GM03348 (cell line): ENCODE measurements at regions not wholly inside any gene's neighbourhood (a gene's known extent, or its start where the extent isn't known, plus 50 kb on each side); places are given as distances from the start of the nearest gene placed in this dataset.
"Not testable (repeated sequence)": the region's sequence is repeated elsewhere in the genome, so short reads cannot be mapped to it uniquely, and the experiment has no call there.

Experiments
- DNase-seq: peaks from one replicate; pipeline ENCODE4 v3.0.0; 2012; ENCODE audit warnings: low spot score

DNA sequence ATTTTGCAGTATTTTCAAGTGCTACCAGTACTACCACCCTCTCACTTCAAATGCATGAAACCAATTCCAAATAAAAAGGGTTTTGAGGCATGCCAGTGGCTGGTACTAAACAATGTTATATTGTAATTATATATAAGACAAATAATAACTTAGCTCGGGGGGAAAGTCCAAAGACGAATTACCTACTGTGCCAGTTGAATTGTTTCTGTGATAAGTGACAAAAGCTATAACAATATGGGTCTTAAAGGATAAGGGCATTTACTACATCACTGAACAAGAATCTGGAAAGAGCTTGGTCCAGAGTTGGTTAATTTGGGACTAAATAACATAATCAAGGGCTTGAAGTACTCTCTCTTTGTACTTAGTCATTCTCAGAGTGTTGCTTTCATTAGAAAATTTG lies 404.7 kb upstream of the CHAC2 start:
- DNase-seq: no peak

DNA sequence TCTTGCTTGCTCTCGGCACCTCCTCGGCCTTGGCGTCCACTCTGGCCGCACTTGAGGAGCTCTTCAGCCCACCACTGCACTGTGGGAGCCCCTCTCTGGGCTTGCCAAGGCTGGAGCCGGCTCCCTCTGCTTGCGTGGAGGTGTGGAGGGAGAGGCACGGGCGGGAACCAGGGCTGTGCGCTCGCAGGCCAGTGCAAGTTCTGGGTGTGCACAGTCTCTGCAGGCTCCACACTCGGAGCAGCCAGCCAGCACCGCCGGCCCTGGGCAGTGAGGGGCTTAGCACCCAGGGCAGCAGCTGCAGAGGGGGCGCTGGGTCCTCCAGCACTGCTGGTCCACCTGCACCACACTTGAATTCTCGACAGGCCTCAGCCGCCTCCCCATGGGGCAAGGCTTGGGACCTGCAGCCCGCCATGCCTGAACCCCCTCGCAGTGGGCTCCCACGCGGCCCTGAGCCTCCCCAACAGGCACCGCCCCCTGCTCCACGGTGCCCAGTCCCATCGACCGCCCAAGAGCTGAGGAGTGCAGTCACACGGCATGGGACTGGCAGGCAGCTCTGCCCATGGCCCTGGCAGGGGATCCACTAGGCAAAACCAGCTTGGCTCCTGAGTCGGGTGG lies 411.2 kb upstream of the CHAC2 start:
- no peak for DNase-seq

DNA sequence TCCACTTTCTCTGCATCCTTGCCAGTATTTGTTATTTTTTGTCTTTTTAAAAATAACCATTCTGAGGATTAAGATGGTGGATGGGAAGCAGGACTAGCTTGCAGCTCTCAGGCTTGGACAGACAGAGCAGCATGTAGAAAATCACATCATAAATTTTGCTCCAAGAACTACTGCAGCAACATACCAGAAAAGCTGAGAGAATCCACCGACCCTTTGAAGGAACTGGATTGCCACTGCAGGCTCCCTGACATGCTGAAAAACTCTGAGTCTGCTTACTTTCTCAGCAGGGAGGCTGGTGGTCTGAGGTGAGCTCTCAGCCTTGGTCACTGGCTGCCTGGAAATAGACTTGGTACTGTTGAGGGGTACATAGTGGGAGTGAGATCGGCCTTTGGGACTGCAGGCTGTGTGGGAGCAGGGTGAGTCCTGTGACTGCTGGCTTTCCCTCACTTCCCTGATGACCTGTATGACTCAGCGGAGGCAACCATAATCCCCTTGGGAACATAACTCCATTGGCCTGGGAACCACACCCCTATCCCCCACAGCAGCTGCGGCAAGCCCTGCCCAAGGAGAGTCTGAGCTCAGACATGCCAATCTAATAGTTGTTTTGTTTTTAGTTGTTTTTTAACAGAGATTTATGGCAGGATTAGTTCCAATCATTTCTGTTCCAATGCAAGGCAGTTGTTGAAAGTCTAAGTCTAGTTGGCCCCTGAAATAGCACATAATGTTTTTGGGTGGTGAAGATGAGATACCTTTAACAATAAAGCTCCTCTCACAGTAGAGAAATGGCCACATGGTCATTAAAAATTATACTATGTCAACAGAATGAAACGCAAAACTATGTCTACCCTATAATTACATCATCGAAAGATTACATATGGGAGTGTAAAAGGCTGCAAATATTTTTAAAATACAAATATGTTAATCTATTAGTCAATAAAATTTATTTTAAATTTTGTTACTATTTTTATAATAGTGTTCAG lies 414.2 kb upstream of the CHAC2 start:
- no peak for DNase-seq

DNA sequence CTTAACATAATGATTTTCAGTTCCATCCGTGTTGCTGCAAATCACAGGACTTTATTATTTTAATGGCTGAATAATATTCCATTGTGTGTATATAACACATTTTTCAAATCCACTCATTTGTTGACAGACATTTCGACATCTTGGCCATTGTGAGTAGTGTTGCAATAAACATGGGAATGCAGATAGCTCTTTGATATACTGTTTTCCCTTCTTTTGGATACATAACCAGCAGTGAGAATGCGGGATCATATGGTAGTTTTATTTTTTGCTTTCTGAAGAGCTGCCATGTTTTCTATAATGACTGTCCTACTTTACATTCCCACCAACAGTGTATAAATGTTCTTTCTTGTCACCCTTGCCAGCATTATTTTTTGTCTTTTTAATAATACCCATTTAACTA lies 420.3 kb upstream of the CHAC2 start:
- DNase-seq: no peak

DNA sequence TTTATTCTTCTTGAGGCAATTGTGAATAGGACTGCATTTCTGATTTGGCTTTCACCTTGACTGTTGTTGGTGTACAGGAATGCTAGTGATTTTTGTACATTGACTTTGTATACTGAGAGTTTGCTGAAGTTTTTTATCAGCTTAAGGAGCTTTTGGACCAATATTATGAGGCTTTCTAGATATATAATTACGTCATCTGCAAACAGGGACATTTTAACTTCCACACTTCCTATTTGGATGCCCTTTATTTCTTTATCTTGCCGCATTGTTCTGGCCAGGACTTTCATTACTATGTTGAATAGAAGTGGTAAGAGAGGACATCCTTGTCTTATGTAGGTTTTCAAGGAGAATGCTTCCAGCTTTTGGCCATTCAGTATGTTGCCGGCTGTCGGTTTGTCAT lies 425.4 kb upstream of the CHAC2 start:
- no peak for DNase-seq

DNA sequence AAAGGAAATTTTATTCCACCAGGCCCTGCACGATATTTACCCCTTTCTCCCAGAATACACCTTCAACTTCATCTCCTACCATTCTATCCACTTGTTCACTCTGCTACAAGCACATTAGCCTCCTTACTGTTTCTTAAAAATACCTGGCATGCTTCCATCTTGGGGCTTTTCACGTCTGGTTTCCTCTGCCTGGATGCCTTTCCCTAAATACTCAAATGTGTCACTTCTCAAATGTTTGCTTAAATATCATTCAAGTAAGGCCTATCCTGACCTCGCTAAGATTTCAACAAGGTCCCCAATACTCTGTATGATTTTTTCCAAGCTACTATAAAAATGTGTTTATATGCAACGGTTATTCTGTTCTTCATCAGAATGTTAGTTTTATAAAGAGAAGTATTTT lies 433.0 kb upstream of the CHAC2 start:
- DNase-seq: no peak

DNA sequence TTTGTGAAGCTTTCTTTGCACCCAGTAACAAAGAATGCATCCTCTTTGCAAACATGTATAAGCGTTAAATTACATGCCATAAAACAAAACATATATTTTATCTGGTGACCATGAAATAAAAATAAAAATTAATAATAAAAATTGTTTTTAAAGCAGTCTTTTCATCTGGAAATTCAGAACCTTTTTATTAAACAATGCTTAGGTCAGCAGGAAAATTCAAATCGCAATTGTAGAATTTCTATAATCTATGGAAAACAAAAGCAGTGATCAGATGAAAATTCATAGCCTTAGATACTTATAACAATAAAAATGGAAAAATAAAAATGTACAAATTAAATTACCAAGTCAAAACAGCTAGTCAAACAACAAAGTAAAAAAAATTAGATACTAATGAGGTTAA lies 435.9 kb upstream of the CHAC2 start:
- DNase-seq: no peak

DNA sequence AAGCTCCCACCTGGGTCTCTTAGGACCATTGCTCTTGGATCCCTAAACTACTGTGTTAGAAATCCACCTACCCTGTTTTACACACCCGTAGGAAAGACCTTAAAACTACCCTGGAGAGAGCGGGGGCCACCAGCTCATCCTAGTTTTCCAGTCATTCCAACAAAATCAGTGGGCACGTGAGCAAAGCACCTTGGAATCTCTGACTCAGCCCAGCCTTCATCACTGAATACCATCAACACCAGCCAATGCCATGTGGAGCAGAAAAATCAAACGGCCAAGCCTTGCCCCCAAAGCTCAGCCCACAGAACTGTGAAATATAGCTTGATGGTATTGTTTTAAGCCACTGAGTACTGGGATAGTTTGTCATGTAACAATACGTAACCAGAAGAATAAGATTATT lies 449.7 kb upstream of the CHAC2 start:
- no peak for DNase-seq

DNA sequence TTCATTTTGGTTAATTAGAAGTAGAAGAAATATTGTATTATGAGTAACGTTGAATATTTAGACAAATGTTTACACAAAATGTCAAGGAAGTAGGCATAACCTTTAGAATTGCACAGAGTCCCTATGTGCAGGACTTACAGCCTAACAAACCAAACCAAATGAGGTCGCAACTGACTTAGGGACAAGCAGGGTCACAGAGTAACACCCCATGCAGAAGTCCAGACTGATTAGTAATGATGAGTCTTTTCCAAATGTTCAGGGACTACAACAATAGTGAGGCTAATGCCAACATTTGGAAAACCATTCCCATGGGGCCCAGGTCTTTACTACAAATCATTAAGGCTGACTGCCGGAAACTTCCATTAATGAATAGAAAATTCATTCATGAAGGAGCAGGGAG lies 452.5 kb upstream of the CHAC2 start:
- no peak for DNase-seq

DNA sequence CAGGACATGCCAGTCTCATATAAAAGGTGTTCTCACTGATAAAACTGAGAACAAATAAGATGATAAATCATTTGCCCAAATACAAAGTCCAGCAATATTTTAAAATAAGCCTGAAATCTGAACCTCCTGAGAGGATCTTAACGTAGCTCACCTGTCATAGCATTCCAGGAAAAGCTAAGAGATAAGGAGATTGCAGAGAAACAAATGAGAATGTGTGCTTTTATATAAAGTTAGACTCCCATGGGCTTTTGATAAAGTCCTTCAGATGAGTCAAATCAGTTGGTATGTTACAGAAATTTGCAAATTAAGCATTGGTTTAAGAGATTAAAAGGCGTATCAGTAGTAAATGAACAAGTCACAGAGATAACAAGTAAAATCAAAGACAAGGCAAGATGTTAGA lies 452.9 kb upstream of the CHAC2 start:
- DNase-seq: no peak

DNA sequence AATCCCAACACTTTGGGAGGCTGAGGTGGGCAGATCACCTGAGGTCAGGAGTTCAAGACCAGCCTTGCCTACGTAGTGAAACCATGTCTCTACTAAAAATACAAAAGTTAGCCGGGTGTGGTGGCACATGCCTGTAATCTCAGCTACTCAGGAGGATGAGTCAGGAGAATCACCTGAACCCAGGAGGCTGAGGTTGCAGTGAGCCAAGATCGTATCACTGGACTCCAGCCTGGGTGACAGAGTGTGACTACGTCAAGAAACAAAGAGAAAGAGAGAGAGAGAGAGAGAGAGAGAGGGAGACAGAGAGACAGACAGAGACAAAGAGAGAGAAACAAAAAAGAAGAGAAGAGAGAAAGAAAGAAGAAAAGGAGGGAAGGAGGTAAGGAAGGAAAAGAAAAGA lies 454.0 kb upstream of the CHAC2 start:
- DNase-seq: not testable (repeated sequence)

DNA sequence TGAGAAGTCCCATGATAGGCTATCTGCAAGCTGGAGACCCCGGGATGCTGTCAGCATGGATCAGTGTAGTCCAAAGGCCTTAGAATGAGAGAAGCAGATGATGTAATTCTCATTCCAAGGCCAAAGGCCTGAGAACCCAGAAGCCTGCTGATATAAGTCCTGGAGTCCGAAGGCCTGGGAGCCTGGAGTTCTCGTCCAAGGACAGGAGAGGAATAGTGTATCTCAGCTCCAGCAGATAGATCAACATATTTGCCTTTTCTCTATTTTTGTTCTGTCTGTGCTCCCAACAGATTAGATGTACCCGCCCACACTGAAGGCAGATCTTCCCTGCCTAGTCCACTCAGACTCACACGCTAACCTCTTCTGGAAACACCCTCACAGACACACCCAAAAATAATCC lies 454.9 kb upstream of the CHAC2 start:
- no peak for DNase-seq

DNA sequence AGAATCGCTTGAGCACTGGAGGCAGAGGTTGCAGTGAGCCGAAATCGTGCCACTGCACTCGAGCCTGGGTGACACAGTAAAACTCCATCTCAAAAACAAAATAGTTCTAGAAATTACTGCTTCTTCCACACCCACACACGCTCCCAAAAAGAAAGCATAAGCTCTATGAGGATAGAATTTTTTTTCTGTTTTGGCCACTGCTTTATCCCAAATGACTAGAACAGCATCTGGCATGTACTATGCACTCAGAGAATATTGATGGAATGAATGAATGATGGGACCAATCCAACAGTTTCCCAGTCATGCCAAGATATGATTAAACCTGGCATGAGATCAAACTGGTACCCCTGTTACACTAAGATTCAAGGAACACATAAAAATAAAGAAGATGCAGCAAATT lies 455.4 kb upstream of the CHAC2 start:
- no peak for DNase-seq

DNA sequence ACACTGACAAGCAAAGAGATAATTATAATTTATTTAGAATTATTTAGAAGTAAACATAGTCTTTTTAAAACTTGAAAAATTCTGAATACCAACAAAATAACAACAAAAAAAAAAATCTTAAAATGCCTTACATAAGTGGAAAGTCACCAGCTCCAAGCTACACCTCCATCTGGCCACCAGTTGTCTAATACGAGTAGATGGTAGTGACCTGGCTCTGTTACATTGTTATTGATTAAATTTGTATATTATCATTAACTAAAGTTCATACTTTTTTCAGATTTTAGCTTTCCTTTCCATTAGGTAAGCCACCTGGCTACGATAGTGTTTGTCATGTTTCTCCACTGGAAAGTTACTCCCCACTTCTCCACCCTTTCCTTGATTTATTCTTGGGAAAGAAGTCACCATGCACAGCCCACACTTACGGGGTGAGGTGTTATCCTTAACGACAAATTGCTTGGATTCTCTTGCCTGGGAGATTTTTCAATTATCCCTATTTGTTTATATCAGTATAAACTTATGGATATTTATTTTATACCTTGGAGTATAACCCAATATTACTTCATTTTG lies 464.5 kb upstream of the CHAC2 start:
- DNase-seq: no peak

DNA sequence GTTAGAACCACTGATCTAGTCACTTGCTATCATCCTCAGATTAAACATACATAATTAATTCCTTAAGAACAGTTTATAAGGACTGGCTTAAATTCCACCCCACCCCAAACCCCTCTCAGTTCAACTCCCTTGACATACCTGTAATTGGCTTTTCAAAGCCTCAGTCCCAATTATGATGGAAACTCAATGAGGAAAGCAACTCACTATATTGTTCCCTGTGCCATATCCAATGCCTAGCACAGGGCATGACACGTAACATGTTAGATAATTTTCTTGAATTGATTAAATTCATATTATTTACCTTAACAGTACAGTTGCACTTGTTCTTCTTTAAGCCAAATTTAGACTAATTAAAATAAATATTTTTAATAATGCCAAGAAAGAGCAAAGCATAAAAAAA lies 465.1 kb upstream of the CHAC2 start:
- DNase-seq: no peak

DNA sequence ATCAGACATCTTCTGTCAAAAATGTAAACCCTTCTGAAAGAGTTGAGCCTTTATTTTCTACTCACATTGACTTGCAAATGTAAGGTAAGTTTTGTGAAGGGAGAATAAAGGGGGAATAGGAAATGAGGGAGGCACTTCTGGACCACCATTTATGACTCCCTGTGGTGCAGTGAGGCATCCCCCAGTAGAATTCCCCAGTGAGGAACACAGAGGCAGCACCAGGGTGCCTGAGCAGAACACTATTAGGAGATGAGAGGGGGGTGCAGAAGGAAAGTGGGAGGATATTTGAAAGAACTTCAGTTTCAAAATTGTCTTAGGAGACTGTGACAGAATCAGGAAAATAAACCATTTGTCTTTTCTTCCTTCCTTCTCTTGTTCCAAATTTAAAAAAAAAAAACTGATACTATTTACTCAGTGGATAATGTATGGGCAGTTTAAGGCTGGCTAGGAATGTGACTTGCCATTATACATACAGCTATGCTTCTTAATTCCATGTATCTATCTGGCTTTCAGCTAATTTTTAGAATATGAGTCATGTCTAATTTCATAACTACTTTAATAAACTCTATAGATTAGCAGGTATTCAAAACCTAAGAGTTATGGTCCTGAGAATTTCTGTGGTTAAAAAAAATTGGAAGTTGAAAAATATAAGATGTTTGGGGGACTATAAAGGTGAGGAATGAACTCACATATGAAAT lies 478.1 kb upstream of the CHAC2 start:
- no peak for DNase-seq

DNA sequence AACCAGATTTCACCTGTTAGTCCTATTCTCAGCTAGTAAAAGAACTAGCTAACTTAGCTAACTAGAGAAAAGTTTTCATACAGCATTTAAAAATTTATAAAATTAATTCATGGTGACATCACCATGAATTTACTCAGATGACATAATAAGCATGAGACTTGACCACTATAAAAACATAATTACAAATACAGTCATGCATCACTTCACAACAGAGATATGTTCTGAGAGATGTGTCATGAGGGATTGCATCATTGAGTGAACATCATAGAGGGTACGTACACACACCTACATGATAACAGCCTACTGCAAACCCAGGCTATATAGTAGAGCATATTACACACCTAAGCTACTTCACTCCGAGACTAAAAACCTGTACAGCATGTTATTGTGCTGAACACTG lies 481.3 kb upstream of the CHAC2 start:
- DNase-seq: no peak

DNA sequence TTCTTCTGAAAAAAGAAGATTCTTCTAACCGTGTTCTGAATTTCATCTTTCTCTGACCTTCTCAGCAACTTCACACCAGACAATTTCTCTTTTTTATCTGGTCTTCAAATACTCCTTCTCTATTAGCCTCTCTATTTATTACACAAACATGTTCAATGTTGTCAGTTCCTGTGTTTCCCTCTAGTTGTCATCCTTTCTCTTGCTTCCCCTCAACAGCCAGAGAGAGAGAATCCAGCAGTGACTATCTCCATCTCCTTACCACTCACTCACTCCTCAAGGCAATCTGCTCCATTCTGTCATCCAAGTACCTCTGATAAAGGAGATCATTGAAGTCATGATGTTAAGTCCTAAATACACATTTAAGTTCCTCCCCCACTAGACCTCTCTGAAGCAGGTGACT lies 491.9 kb upstream of the CHAC2 start:
- DNase-seq: no peak

DNA sequence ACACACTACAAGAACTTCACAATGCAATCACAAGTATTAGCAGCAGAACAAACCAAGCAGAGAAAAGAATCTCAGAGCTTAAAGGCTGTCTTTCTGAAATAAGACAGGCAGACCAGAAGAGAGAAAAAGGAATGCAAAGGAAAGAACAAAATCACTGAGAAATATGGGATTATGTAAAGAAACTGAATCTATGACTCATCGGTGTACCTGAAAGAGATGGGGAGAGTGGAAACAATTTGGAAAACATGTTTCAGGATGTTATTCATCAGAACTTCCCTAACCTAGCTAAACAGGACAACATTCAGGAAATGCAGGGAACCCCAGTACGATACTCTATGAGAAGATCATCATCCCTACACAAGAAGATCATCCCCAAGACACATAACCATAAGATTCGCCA lies 499.0 kb upstream of the CHAC2 start:
- DNase-seq: no peak

DNA sequence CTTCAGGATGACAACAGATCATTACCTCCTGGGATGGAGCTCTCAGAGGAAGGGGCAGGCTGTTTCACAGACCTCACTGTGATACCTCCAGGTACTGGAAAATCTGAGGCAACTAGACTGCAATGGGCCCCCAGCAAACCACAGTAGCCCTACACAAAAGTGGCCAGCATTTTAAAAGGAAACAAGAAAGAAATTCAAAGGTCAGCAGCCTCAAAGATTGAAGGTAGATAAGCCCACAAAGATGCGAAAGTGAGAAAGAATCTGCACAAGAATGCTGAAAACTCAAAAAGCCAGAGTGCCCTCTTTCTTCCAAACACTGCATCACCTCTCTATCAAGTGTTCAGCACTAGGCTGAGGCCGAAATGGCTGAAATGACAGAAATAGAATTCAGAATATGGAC lies 499.5 kb upstream of the CHAC2 start:
- no peak for DNase-seq

DNA sequence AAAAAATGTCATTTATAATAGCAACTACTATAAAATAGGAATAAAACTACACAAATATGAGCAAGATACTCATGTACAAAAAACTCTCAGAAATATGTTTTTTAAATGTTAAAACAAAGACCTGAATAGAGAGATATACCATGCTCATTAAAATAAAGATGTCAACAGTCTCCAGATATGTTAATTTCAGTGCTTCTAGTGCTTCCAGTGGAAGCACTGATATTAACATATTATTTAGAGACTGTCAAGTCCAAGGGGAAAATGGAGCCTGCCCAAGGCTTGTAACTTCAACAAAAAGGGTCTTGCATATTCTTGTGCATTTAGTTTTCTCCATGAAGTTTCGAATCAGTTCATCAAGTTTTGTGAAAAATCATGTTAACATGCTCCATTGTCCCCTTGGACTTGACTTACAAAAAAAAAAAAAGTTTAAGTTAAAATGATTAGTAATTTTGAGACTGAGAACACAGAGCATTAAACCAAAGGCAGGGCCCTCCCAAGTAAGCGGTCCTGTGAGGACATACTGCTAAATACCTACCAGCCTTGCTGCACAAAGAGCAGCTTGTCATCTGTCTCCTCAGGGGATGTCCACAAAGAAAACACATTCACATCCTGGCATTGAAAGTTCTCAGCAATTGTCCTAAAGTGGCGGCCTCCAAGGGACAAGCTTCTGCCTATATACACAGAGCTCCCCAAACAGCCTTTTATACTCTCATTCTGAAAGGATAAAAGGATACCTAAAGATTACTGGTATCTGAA lies 501.9 kb upstream of the CHAC2 start:
- no peak for DNase-seq

DNA sequence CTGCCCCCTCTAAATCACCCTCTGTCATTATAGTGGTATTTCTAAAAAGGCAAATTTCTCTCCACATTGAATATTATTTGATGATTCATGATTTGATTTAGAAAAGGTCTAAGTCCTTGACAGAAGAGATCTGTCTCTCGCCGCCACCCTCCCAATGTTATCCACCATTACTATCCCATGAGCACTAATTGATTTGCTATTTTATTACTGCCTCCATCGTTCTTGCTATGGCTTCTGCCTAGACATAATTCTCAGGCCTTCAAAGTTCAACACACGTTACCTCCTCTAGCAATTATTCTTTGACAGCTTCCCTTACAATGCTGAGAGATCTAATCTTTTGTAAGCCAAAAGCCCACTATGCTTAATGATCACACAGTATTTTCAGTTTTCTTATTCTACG lies 507.0 kb upstream of the CHAC2 start:
- no peak for DNase-seq
